Cerebellar cortex (tissue), 1 donor: ENCODE measurements at regions not wholly inside any gene's neighbourhood (a gene's known extent, or its start where the extent isn't known, plus 50 kb on each side); places are given as distances from the start of the nearest gene placed in this dataset.
"Not testable (repeated sequence)": the region's sequence is repeated elsewhere in the genome, so short reads cannot be mapped to it uniquely, and the experiment has no call there.

Experiments
- DNase-seq: peaks from one replicate; pipeline ENCODE4 v3.0.0-alpha.2; 2015; ENCODE audit warnings: low spot score

- DNase-seq, result no peak
These were observed 62.6 kb upstream of the PAX8 start for GRCh38 chr2:113341191-113341869.

GRCh38 chr2:113337809-113338208, 59.1 kb upstream of the PAX8 start:
- DNase-seq, result no peak

GRCh38 chr2:113336040-113336439, 57.3 kb upstream of the PAX8 start:
- DNase-seq, result not testable (repeated sequence)

- DNase-seq, result no peak
These were observed 55.4 kb upstream of the PAX8 start for GRCh38 chr2:113334147-113334546.

- DNase-seq, result not testable (repeated sequence)
These were observed 55.0 kb upstream of the PAX8 start for GRCh38 chr2:113333735-113334134.

- not testable (repeated sequence) for DNase-seq
These were observed 51.5 kb upstream of the PAX8 start for GRCh38 chr2:113330060-113330767.

GRCh38 chr2:113328973-113329372, 50.3 kb upstream of the PAX8 start:
- DNase-seq, result not testable (repeated sequence)

- not testable (repeated sequence) for DNase-seq
These were observed 49.9 kb upstream of the PAX8 start for GRCh38 chr2:113328572-113328971.
